WTC11 (cell line): ENCODE measurements at regions not wholly inside any gene's neighbourhood (a gene's known extent, or its start where the extent isn't known, plus 50 kb on each side); places are given as distances from the start of the nearest gene placed in this dataset.

ENCODE experiments used
- ATAC-seq: fragments of 200-7000 bp; cut with Tn5 transposase; 2 replicates; pipeline ENCODE4 v1.10.0; 2021; ENCODE audit warnings: mild to moderate bottlenecking, moderate library complexity
- CTCF ChIA-PET: fragments of 300-600 bp; sonication (Branson Sonifier 250); formaldehyde crosslinking; loops from one replicate; lab custom pipeline; 2021; ENCODE audit warnings: antibody characterized with exemption; lab: Charles Lee
- POLR2A ChIA-PET: fragments of 350-600 bp; sonication (Branson Sonifier 250); formaldehyde crosslinking; loops from one replicate; lab custom pipeline; 2021; ENCODE audit warnings: antibody characterized with exemption; lab: Charles Lee
- DNase-seq: peaks from one replicate; pipeline ENCODE4 v3.0.0; 2021; ENCODE audit warnings: low spot score
- H3K27ac Mint-ChIP-seq: 2 replicates; pipeline ENCODE4 v1.8.0; 2021; ENCODE audit warnings: mixed read lengths
- H3K27me3 Mint-ChIP-seq: 2 replicates; pipeline ENCODE4 v1.8.0; 2021; ENCODE audit warnings: low read depth, mild to moderate bottlenecking, moderate library complexity, mixed read lengths
- H3K36me3 Mint-ChIP-seq: 2 replicates; pipeline ENCODE4 v1.8.0; 2021; ENCODE audit warnings: mixed read lengths
- H3K4me1 Mint-ChIP-seq: 2 replicates; pipeline ENCODE4 v1.8.0; 2022; ENCODE audit warnings: mixed read lengths
- H3K4me3 Mint-ChIP-seq: 2 replicates; pipeline ENCODE4 v1.8.0; 2021; ENCODE audit warnings: mild to moderate bottlenecking, moderate library complexity, mixed read lengths
- H3K9me3 Mint-ChIP-seq: 2 replicates; pipeline ENCODE4 v1.8.0; 2021; ENCODE audit warnings: mixed read lengths
- ELF4 ChIP-seq: sonication (generic); formaldehyde crosslinking; IDR thresholded peaks from 2 replicates; pipeline ENCODE4 v1.8.1; 2022; ENCODE audit warnings: low read depth, mild to moderate bottlenecking, moderate library complexity, missing genetic modification reagents
- ESRRA ChIP-seq: sonication (generic); formaldehyde crosslinking; IDR thresholded peaks from 2 replicates; pipeline ENCODE4 v1.8.1; 2022; ENCODE audit warnings: mild to moderate bottlenecking, missing genetic modification reagents, borderline replicate concordance
- FOXP1 ChIP-seq: sonication (generic); formaldehyde crosslinking; IDR thresholded peaks from 2 replicates; pipeline ENCODE4 v1.8.0; 2022; ENCODE audit warnings: missing genetic modification reagents, mild to moderate bottlenecking, moderate library complexity, borderline replicate concordance
- NFATC4 ChIP-seq: fragments of 250-450 bp; sonication (Bioruptor Pico); IDR thresholded peaks from 2 replicates; pipeline ENCODE4 v1.9.0; 2021; ENCODE audit warnings: mild to moderate bottlenecking
- NFE2L1 ChIP-seq: sonication (generic); formaldehyde crosslinking; IDR thresholded peaks from 2 replicates; pipeline ENCODE4 v1.8.1; 2023; ENCODE audit warnings: missing genetic modification reagents
- NFYB ChIP-seq: sonication (generic); formaldehyde crosslinking; conservative IDR thresholded peaks from 2 replicates; pipeline ENCODE4 v1.8.0; 2022; ENCODE audit warnings: low read depth, missing genetic modification reagents
- NR1H2 ChIP-seq: sonication (generic); formaldehyde crosslinking; IDR thresholded peaks from 2 replicates; pipeline ENCODE4 v1.9.0; 2021; ENCODE audit warnings: mild to moderate bottlenecking, moderate library complexity, missing genetic modification reagents
- NR3C1 ChIP-seq: sonication (generic); formaldehyde crosslinking; conservative IDR thresholded peaks from 2 replicates; pipeline ENCODE4 v1.8.1; 2023; ENCODE audit warnings: low read depth, mild to moderate bottlenecking, missing genetic modification reagents
- OVOL2 ChIP-seq: fragments of 250-450 bp; sonication (Bioruptor Pico); IDR thresholded peaks from 2 replicates; pipeline ENCODE4 v1.9.0; 2021; ENCODE audit warnings: mild to moderate bottlenecking, borderline replicate concordance
- PRRX2 ChIP-seq: fragments of 250-450 bp; sonication (Bioruptor Pico); IDR thresholded peaks from 2 replicates; pipeline ENCODE4 v1.8.0; 2021; ENCODE audit warnings: mild to moderate bottlenecking
- SOX15 ChIP-seq: fragments of 250-450 bp; sonication (Bioruptor Pico); IDR thresholded peaks from 2 replicates; pipeline ENCODE4 v1.9.0; 2021; ENCODE audit warnings: mild to moderate bottlenecking
- TEAD4 ChIP-seq: sonication (generic); formaldehyde crosslinking; IDR thresholded peaks from 2 replicates; pipeline ENCODE4 v1.8.0; 2022; ENCODE audit warnings: mild to moderate bottlenecking, missing genetic modification reagents
- ZNF263 ChIP-seq: sonication (generic); formaldehyde crosslinking; IDR thresholded peaks from 2 replicates; pipeline ENCODE4 v1.8.1; 2022; ENCODE audit warnings: low read depth, mild to moderate bottlenecking, moderate library complexity, missing genetic modification reagents
- ZNF396 ChIP-seq: fragments of 250-450 bp; sonication (Bioruptor Pico); IDR thresholded peaks from 2 replicates; pipeline ENCODE4 v1.8.0; 2021; ENCODE audit warnings: mild to moderate bottlenecking, moderate library complexity, borderline replicate concordance
- TF ChIP-seq, protein P1 (sequence below): sonication (generic); formaldehyde crosslinking; IDR thresholded peaks from 2 replicates; pipeline ENCODE4 v1.8.1; 2023; ENCODE audit warnings: mild to moderate bottlenecking, missing genetic modification reagents
- TF ChIP-seq, protein P2 (sequence below): fragments of 250-450 bp; sonication (Bioruptor Pico); IDR thresholded peaks from 2 replicates; pipeline ENCODE4 v1.9.0; 2021; ENCODE audit warnings: mild to moderate bottlenecking
- TF ChIP-seq, protein P3 (sequence below): sonication (generic); formaldehyde crosslinking; IDR thresholded peaks from 2 replicates; pipeline ENCODE4 v1.8.0; 2022; ENCODE audit warnings: mild to moderate bottlenecking, missing genetic modification reagents
- TF ChIP-seq, protein P4 (sequence below): sonication (generic); formaldehyde crosslinking; IDR thresholded peaks from 2 replicates; pipeline ENCODE4 v1.8.0; 2023; ENCODE audit warnings: missing genetic modification reagents, mild to moderate bottlenecking, borderline replicate concordance

- TF ChIP-seq NFYB (CRISPR knock-in tag) = no peak
Measured at GRCh38 chr5:28415791-28416443, 1377.5 kb upstream of the CDH9 start (continued).

- POLR2A ChIA-PET = no interaction called here
- H3K4me1 Mint-ChIP-seq = no peaks in the 10 kb centered on the region
- no peak overlapping the region for H3K27ac Mint-ChIP-seq
- H3K27me3 Mint-ChIP-seq = no peaks in the 10 kb centered on the region
- DNase-seq (no peak), ATAC-seq (no peak)
- peaks cover 68% of the 10 kb centered on the region for H3K9me3 Mint-ChIP-seq
- H3K36me3 Mint-ChIP-seq = peaks cover 33% of the 10 kb centered on the region
- no peak for TF ChIP-seq FOXP1
- TF ChIP-seq NFE2L1 (CRISPR knock-in tag) = no peak
- TF ChIP-seq OVOL2 (CRISPR knock-in tag) = no peak
- TF ChIP-seq ZNF263 = no peak
- TF ChIP-seq, protein P1, sequence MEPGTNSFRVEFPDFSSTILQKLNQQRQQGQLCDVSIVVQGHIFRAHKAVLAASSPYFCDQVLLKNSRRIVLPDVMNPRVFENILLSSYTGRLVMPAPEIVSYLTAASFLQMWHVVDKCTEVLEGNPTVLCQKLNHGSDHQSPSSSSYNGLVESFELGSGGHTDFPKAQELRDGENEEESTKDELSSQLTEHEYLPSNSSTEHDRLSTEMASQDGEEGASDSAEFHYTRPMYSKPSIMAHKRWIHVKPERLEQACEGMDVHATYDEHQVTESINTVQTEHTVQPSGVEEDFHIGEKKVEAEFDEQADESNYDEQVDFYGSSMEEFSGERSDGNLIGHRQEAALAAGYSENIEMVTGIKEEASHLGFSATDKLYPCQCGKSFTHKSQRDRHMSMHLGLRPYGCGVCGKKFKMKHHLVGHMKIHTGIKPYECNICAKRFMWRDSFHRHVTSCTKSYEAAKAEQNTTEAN (CRISPR knock-in tag) = no peak
- no peak for TF ChIP-seq PRRX2 (CRISPR knock-in tag)
- no peak for TF ChIP-seq SOX15 (CRISPR knock-in tag)
- TF ChIP-seq, protein P2, sequence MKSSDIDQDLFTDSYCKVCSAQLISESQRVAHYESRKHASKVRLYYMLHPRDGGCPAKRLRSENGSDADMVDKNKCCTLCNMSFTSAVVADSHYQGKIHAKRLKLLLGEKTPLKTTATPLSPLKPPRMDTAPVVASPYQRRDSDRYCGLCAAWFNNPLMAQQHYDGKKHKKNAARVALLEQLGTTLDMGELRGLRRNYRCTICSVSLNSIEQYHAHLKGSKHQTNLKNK (CRISPR knock-in tag) = no peak
- no peak for TF ChIP-seq NFATC4
- TF ChIP-seq, protein P3, sequence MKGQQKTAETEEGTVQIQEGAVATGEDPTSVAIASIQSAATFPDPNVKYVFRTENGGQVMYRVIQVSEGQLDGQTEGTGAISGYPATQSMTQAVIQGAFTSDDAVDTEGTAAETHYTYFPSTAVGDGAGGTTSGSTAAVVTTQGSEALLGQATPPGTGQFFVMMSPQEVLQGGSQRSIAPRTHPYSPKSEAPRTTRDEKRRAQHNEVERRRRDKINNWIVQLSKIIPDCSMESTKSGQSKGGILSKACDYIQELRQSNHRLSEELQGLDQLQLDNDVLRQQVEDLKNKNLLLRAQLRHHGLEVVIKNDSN = no peak
- TF ChIP-seq, all 79 proteins: peak for 0
- CTCF ChIA-PET = no interaction called here
- H3K4me3 Mint-ChIP-seq = no peak overlapping the region
Measured at GRCh38 chr5:28414619-28415018, 1376.2 kb upstream of the CDH9 start.

- POLR2A ChIA-PET = no interaction called here
- TF ChIP-seq ZNF396 (CRISPR knock-in tag) (no peak), NR3C1 (CRISPR knock-in tag) (no peak)
- ATAC-seq (no peak), DNase-seq (no peak)
- Mint-ChIP-seq H3K4me1 (peaks cover 2% of the 10 kb centered on the region), H3K36me3 (peaks cover 26% of the 10 kb centered on the region), H3K9me3 (peaks cover 63% of the 10 kb centered on the region), H3K27ac (no peak overlapping the region), H3K27me3 (no peaks in the 10 kb centered on the region), H3K4me3 (no peak overlapping the region)
- CTCF ChIA-PET = no interaction called here
Measured at GRCh38 chr5:28408651-28409050, 1370.3 kb upstream of the CDH9 start.

- Mint-ChIP-seq H3K27ac (no peak overlapping the region), H3K27me3 (no peaks in the 10 kb centered on the region; the same call in 1 of the 2 replicates), H3K36me3 (peaks cover 24% of the 10 kb centered on the region), H3K4me1 (peaks cover 2% of the 10 kb centered on the region), H3K9me3 (peaks cover 59% of the 10 kb centered on the region), H3K4me3 (no peak overlapping the region)
- TF ChIP-seq TEAD4 (CRISPR knock-in tag) (no peak), ESRRA (CRISPR knock-in tag) (no peak)
- CTCF ChIA-PET = no interaction called here
- DNase-seq = no peak
- ATAC-seq = no peak
- POLR2A ChIA-PET = no interaction called here
Measured at GRCh38 chr5:28408186-28408585, 1369.8 kb upstream of the CDH9 start.

GRCh38 chr5:28404363-28405071, 1366.1 kb upstream of the CDH9 start:
- ChIA-PET POLR2A (no interaction called here), CTCF (no interaction called here)
- H3K27ac Mint-ChIP-seq = no peak overlapping the region
- no peak overlapping the region for H3K4me3 Mint-ChIP-seq
- peaks cover 2% of the 10 kb centered on the region for H3K4me1 Mint-ChIP-seq
- H3K9me3 Mint-ChIP-seq = peaks cover 25% of the 10 kb centered on the region
- ATAC-seq (peak; percentile 34; the same call in 1 of the 2 replicates), DNase-seq (no peak)
- H3K27me3 Mint-ChIP-seq = no peaks in the 10 kb centered on the region; the same call in 1 of the 2 replicates
- H3K36me3 Mint-ChIP-seq = peaks cover 10% of the 10 kb centered on the region
- TF ChIP-seq FOXP1 (no peak; the same call in 1 of the 2 replicates), ELF4 (CRISPR knock-in tag) (no peak), NR1H2 (CRISPR knock-in tag) (no peak), NFATC4 (no peak)
- TF ChIP-seq, protein P4, sequence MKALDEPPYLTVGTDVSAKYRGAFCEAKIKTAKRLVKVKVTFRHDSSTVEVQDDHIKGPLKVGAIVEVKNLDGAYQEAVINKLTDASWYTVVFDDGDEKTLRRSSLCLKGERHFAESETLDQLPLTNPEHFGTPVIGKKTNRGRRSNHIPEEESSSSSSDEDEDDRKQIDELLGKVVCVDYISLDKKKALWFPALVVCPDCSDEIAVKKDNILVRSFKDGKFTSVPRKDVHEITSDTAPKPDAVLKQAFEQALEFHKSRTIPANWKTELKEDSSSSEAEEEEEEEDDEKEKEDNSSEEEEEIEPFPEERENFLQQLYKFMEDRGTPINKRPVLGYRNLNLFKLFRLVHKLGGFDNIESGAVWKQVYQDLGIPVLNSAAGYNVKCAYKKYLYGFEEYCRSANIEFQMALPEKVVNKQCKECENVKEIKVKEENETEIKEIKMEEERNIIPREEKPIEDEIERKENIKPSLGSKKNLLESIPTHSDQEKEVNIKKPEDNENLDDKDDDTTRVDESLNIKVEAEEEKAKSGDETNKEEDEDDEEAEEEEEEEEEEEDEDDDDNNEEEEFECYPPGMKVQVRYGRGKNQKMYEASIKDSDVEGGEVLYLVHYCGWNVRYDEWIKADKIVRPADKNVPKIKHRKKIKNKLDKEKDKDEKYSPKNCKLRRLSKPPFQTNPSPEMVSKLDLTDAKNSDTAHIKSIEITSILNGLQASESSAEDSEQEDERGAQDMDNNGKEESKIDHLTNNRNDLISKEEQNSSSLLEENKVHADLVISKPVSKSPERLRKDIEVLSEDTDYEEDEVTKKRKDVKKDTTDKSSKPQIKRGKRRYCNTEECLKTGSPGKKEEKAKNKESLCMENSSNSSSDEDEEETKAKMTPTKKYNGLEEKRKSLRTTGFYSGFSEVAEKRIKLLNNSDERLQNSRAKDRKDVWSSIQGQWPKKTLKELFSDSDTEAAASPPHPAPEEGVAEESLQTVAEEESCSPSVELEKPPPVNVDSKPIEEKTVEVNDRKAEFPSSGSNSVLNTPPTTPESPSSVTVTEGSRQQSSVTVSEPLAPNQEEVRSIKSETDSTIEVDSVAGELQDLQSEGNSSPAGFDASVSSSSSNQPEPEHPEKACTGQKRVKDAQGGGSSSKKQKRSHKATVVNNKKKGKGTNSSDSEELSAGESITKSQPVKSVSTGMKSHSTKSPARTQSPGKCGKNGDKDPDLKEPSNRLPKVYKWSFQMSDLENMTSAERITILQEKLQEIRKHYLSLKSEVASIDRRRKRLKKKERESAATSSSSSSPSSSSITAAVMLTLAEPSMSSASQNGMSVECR (CRISPR knock-in tag) = no peak
